Duodenal mucosa (tissue), 2 donors: ENCODE measurements at regions not wholly inside any gene's neighbourhood (a gene's known extent, or its start where the extent isn't known, plus 50 kb on each side); places are given as distances from the start of the nearest gene placed in this dataset.
"Not testable (repeated sequence)": the region's sequence is repeated elsewhere in the genome, so short reads cannot be mapped to it uniquely, and the experiment has no call there.

Source experiments
- H3K27ac ChIP-seq: one replicate; pipeline ENCODE4 v1.7.0; 2013; ENCODE audit warnings: low read depth, low read length
- H3K27me3 ChIP-seq, 2 donors: one replicate each; pipeline ENCODE4 v1.7.0; 2013; ENCODE audit warnings: low read length in 2 of 2, control low read depth in 1 of 2; ENCODE audit not compliant: insufficient read depth in 2 of 2, control insufficient read depth in 1 of 2
- H3K36me3 ChIP-seq, 2 donors: one replicate each; pipeline ENCODE4 v1.7.0; 2013; ENCODE audit warnings: low read length in 2 of 2, control low read depth in 1 of 2; ENCODE audit not compliant: insufficient read depth in 2 of 2, control insufficient read depth in 1 of 2
- H3K4me1 ChIP-seq, 2 donors: one replicate each; pipeline ENCODE4 v1.7.0; 2013; ENCODE audit warnings: low read length in 2 of 2, control low read depth in 1 of 2; ENCODE audit not compliant: insufficient read depth in 2 of 2, control insufficient read depth in 1 of 2
- H3K4me3 ChIP-seq, 2 donors: one replicate each; pipeline ENCODE4 v1.7.0; 2013; ENCODE audit warnings: low read length in 2 of 2, low read depth in 1 of 2
- H3K9ac ChIP-seq, 2 donors: one replicate each; pipeline ENCODE4 v1.7.0; 2013; ENCODE audit warnings: low read length in 2 of 2, low read depth in 1 of 2
- H3K9me3 ChIP-seq, 2 donors: one replicate each; pipeline ENCODE4 v1.7.0; 2013; ENCODE audit warnings: low read length in 2 of 2, control low read depth in 1 of 2; ENCODE audit not compliant: control insufficient read depth in 1 of 2

DNA sequence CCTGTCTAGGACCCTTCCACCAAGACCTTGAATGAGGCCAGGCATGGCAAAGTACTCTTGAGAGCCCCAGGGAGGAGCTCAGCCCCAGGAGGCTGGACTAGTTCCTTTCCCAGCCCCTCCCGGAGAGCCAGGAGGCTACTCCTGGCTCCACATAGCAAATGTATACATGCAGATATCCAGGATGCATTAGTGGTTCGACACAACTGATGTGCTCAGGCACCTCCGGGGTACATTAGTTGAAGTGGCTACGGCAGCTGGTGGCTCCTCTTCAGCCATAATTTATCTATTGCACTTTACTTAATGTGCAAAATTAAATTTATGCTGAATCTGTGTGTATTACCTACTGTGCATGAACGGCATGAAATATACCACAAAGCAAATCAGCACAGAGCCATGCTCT, 182.8 kb upstream of the MEIS1 start:
- Histone ChIP-seq H3K27ac (no peak overlapping the region), H3K9me3 (no peaks in the 10 kb centered on the region), H3K9ac (no peak overlapping the region), H3K4me3 (no peak overlapping the region), H3K27me3 (peaks cover 0 to 3% of the 10 kb centered on the region in 2 donors), H3K4me1 (no peaks in the 10 kb centered on the region), H3K36me3 (no peaks in the 10 kb centered on the region)

DNA sequence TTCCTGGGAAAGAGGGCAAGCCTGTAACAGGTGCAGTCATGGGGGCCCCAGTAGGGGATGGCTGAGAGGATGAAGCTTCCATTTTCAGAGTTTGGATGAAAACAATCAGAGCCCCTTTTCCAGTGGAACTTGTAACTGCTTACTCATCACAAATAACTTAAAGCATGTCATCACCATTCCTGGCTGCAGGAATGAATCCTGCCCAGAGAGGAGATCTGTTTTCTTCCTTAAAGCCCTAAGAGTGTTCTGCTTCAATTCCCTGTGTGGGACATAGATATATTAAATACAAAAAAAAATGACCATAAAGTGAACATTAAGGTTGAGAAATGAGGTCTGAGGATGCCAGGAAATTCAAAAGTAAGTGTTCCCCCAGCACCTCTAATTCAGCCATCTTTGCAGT, 183.4 kb upstream of the MEIS1 start:
- H3K36me3 ChIP-seq = no peaks in the 10 kb centered on the region
- no peaks in the 10 kb centered on the region for H3K4me1 ChIP-seq
- H3K27me3 ChIP-seq = peaks cover 0 to 3% of the 10 kb centered on the region in 2 donors
- no peak overlapping the region for H3K4me3 ChIP-seq
- no peak overlapping the region for H3K27ac ChIP-seq
- no peak overlapping the region for H3K9ac ChIP-seq
- no peaks in the 10 kb centered on the region for H3K9me3 ChIP-seq

DNA sequence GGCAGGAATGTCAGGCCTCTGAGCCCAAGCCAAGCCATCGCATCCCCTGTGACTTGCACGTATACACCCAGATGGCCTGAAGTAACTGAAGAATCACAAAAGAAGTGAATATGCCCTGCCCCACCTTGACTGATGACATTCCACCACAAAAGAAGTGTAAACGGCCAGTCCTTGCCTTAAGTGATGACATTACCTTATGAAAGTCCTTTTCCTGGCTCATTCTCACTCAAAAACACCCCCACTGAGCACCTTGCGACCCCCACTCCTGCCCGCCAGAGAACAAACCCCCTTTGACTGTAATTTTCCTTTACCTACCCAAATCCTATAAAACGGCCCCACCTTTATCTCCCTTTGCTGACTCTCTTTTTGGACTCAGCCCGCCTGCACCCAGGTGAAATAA, 185.8 kb upstream of the MEIS1 start:
- not testable (repeated sequence) for H3K4me1 ChIP-seq, H3K4me3 ChIP-seq, H3K36me3 ChIP-seq, H3K9me3 ChIP-seq, H3K9ac ChIP-seq, H3K27ac ChIP-seq, H3K27me3 ChIP-seq

DNA sequence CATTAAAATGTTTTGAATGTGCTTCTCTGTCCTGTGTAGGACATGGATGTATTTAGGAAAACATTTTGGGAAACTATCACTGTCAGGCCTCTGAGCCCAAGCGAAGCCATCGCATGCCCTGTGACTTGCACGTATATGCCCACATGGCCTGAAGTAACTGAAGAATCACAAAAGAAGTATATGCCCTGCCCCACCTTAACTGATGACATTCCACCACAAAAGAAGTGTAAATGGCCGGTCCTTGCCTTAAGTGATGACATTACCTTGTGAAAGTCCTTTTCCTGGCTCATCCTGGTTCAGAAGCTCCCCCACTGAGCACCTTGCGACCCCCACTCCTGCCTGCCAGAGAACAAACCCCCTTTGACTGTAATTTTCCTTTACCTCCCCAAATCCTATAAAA, 191.1 kb upstream of the MEIS1 start:
- peaks cover 15 to 17% of the 10 kb centered on the region in 2 donors for H3K4me1 ChIP-seq
- H3K4me3 ChIP-seq, H3K9ac ChIP-seq, H3K27me3 ChIP-seq, H3K36me3 ChIP-seq, H3K9me3 ChIP-seq, H3K27ac ChIP-seq: not testable (repeated sequence)

DNA sequence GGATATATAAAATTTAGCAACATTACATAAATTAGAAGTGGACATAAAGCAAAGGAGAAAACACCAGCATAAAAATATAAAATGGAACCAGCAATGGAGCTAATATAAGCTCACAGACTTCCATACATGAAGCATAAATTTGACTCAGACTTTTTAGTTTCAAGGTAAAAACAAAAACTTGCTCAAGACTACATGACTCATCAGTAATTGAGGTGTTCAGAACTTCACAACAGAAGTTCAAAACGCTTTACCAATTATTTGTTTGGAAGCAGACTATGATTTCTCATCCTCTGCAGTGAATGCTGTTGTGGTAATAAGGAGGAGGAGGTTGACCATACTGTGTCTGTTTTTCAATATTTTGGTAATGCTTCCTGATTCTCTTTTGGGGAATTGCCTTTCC, 192.0 kb upstream of the MEIS1 start:
- H3K4me1 ChIP-seq = peaks cover 15 to 17% of the 10 kb centered on the region in 2 donors
- not testable (repeated sequence) for H3K9me3 ChIP-seq, H3K36me3 ChIP-seq, H3K27ac ChIP-seq, H3K9ac ChIP-seq, H3K4me3 ChIP-seq, H3K27me3 ChIP-seq

DNA sequence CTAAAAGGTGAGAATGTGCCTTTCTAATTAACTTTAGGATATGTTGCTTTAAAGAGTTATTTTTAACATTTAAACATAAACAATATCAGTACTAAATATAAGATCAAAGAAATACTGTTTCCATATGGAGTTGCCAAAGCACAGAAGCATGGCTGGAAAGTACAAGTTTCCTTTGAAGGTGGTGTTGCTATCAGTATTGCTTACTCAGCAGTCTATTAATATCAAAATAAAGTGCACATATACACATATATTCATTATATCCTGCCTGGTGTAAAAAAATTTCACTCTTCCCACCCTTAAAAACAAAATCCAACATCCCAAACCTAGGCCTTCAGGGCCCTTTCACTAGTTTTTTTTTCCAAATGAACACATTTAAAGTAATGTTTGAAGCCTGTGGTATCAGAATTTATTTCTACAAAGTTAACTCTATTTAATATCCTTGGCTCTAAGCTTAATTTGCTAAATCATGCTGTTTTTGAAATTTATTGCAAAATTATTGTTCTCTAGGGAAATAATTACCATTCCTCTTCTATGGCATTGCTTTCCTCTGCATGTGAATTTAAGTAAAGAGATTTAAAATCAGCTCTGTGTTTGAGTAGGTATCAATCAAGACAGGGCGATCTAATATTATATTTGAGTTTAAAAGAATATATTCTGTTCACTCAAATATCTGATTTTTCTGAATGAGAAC, 192.7 kb upstream of the MEIS1 start:
- Histone ChIP-seq H3K4me1 (peaks cover 15 to 17% of the 10 kb centered on the region in 2 donors), H3K4me3 (no peak overlapping the region), H3K27ac (no peak overlapping the region), H3K9me3 (no peaks in the 10 kb centered on the region), H3K9ac (no peak overlapping the region), H3K27me3 (no peaks in the 10 kb centered on the region), H3K36me3 (no peaks in the 10 kb centered on the region)

DNA sequence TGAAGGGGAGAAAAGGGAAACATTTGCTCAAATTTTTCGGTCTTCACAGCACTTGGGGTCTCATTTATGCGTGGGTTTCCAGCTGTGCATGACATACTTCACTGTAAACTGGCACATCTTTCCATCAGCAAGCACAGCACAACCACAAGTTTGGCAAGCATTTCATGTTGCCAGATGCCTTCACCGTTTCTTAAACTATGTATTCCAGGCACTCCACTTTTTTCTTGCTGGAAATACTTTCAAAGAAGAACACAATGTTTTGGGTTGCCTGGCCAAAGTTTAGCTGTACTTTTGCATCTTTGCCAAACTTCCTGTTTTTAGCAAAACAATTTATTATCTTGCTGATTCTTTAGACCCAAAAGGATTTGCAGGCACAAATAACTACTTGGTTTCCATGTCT, 194.6 kb upstream of the MEIS1 start:
- H3K9me3 ChIP-seq = no peaks in the 10 kb centered on the region
- H3K4me3 ChIP-seq = no peak overlapping the region
- H3K27ac ChIP-seq = no peak overlapping the region

DNA sequence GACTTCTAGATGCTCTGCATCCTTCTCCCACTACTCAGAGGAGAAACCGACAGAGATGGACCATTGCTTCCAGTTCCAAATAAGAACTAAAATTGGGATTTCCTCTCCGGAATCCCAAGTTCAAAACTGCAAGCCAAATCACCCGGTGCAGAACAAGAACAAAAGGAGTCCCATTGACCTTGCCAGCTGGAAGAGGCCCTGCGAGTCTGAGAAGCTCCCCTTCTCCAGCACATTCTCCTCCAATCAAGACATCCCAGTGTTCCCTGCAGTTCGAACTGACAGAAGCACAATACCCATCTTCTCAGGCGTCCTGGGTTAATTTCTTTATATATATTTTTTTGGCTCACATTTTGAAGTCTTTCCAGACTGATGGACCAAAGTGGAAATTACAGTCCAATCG, 195.3 kb upstream of the MEIS1 start:
- Histone ChIP-seq H3K4me3 (no peak overlapping the region), H3K9ac (no peak overlapping the region), H3K27ac (no peak overlapping the region), H3K27me3 (no peaks in the 10 kb centered on the region), H3K36me3 (no peaks in the 10 kb centered on the region), H3K9me3 (no peaks in the 10 kb centered on the region), H3K4me1 (peaks cover 15 to 17% of the 10 kb centered on the region in 2 donors)

More for the DNA sequence above, 194.6 kb upstream of the MEIS1 start:
- Histone ChIP-seq H3K27me3 (no peaks in the 10 kb centered on the region), H3K9ac (no peak overlapping the region), H3K4me1 (peaks cover 15 to 17% of the 10 kb centered on the region in 2 donors), H3K36me3 (no peaks in the 10 kb centered on the region)

DNA sequence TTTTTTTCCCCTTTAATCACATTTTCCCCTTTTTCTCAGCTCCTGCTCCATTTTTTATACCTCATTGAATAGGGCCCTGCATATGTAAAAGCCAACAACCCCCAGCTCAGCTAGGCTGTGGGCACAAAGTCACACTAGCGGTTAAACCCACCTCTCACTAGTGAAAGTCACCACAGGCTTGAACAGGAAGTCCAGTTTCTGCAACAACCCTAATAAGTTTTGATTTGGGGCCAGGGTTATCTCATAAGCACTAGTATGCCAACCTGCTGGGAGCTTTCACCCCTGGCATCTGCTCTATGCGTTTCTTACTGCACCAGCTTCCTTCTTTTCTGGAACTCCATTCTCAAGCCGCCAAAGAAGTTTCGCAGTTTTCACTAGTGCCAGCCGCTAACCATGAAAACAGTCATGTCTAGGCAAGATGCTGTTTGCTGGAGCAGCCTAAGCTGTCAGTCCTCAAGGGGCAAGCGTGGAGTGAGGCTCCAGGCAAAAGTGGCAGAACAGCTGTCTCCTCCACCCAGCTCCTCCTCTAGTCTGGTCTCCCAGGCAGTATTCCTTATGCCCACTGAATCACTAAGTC, 197.0 kb upstream of the MEIS1 start:
- H3K27ac ChIP-seq = no peak overlapping the region
- H3K9ac ChIP-seq = no peak overlapping the region
- H3K4me3 ChIP-seq = no peak overlapping the region
- no peaks in the 10 kb centered on the region for H3K36me3 ChIP-seq
- peaks cover 15 to 17% of the 10 kb centered on the region in 2 donors for H3K4me1 ChIP-seq
- no peaks in the 10 kb centered on the region for H3K27me3 ChIP-seq
- H3K9me3 ChIP-seq = no peaks in the 10 kb centered on the region

DNA sequence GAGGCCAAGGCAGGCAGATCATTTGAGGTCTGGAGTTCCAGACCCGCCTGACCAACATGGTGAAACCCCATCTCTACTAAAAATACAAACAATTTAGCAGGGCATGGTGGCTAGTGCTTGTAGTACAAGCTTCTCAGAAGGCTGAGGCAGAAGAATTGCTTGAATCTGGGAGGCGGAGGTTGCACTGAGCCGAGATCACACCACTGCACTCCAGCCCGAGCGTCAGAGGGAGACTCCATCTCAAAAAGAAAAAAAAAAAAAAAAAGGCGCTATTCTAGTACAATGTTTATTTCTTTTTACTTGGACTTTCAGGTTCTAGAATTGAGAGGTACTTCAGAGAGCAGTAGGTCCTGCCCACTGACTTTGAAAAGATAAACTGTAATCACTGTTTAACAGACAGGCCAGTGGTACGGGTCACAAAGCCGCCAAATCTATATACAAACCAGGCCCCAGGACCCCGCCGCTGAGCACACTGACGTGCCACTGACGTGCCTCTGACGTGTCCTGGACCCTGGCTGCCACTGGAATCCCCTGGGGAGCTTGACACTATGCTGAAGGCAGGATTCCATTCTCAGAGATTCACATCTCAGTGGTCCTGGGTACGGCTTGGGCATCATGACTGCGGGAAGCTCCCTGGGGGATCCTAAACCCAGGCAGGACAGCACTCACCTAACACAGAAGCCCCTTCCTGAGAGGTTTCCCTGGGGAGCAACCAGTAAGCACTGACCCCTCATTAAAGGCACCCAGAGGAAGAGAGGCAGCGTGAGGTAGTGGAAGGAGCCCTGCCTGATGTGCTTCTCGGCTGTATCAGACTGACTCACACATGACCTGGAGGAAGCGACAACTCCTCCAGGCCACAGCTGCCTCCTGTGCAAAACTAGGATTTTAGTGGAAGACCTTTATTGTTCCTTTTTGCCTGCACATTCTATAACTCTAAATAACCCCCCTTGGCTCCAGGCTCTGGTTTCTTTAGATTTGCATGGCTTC, 197.8 kb upstream of the MEIS1 start:
- Histone ChIP-seq H3K27me3 (no peaks in the 10 kb centered on the region), H3K36me3 (no peaks in the 10 kb centered on the region), H3K27ac (no peak overlapping the region)

More for the DNA sequence above, 197.8 kb upstream of the MEIS1 start:
- Histone ChIP-seq H3K4me1 (peaks cover 15 to 17% of the 10 kb centered on the region in 2 donors), H3K9me3 (no peaks in the 10 kb centered on the region), H3K9ac (no peak overlapping the region), H3K4me3 (no peak overlapping the region)
